Nephron progenitor cell (in vitro differentiated cells): ENCODE measurements at regions not wholly inside any gene's neighbourhood (a gene's known extent, or its start where the extent isn't known, plus 50 kb on each side); places are given as distances from the start of the nearest gene placed in this dataset.

Experiments
- DNase-seq: peaks from one replicate; pipeline ENCODE4 v3.0.0; 2021
- H3K27ac Mint-ChIP-seq: 2 replicates; pipeline ENCODE4 v1.8.0; 2021; ENCODE audit warnings: mild to moderate bottlenecking, moderate library complexity, mixed read lengths
- H3K27me3 Mint-ChIP-seq: 2 replicates; pipeline ENCODE4 v1.8.0; 2021; ENCODE audit warnings: mild to moderate bottlenecking, low read depth, mixed read lengths; ENCODE audit not compliant: poor library complexity
- H3K36me3 Mint-ChIP-seq: 2 replicates; pipeline ENCODE4 v1.8.0; 2021; ENCODE audit warnings: low read depth, mixed read lengths
- H3K4me1 Mint-ChIP-seq: 2 replicates; pipeline ENCODE4 v1.8.0; 2021; ENCODE audit warnings: mixed read lengths
- H3K4me3 Mint-ChIP-seq: 2 replicates; pipeline ENCODE4 v1.8.0; 2021; ENCODE audit warnings: mild to moderate bottlenecking, moderate library complexity, mixed read lengths
- H3K9me3 Mint-ChIP-seq: 2 replicates; pipeline ENCODE4 v1.8.0; 2021; ENCODE audit warnings: mild to moderate bottlenecking, moderate library complexity, mixed read lengths
- TF ChIP-seq, protein P1 (sequence below): fragments of 200-600 bp; sonication (generic); IDR thresholded peaks from 2 replicates; pipeline ENCODE4 v1.5.0; 2021; ENCODE audit warnings: antibody characterized with exemption

DNA sequence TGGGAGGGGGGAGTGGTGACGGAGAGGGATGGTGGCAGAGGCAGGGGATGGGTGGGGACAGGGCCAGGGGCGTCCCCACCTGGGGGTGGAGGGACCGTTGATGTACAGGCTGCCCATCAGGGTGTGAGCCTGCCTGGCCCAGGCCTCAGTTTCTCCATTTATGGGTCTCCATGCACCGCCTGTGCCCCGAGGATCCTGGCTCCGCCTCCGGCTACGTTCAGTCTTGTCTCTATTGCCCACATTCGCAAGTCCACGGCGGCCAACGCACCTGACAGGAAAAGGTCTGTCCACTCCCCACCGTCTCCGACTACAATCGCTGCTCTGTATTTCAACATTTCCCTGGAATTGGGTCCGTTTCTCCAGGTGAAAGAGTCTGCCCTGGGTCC is 96.3 kb upstream of the NKX1-1 start:
- Mint-ChIP-seq H3K4me3 (no peak overlapping the region), H3K9me3 (no peaks in the 10 kb centered on the region), H3K27me3 (peaks cover 25% of the 10 kb centered on the region), H3K36me3 (no peaks in the 10 kb centered on the region), H3K4me1 (peaks cover 10% of the 10 kb centered on the region), H3K27ac (no peak overlapping the region)
- TF ChIP-seq, protein P1, sequence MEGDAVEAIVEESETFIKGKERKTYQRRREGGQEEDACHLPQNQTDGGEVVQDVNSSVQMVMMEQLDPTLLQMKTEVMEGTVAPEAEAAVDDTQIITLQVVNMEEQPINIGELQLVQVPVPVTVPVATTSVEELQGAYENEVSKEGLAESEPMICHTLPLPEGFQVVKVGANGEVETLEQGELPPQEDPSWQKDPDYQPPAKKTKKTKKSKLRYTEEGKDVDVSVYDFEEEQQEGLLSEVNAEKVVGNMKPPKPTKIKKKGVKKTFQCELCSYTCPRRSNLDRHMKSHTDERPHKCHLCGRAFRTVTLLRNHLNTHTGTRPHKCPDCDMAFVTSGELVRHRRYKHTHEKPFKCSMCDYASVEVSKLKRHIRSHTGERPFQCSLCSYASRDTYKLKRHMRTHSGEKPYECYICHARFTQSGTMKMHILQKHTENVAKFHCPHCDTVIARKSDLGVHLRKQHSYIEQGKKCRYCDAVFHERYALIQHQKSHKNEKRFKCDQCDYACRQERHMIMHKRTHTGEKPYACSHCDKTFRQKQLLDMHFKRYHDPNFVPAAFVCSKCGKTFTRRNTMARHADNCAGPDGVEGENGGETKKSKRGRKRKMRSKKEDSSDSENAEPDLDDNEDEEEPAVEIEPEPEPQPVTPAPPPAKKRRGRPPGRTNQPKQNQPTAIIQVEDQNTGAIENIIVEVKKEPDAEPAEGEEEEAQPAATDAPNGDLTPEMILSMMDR = no peak
- DNase-seq = no peak

DNA sequence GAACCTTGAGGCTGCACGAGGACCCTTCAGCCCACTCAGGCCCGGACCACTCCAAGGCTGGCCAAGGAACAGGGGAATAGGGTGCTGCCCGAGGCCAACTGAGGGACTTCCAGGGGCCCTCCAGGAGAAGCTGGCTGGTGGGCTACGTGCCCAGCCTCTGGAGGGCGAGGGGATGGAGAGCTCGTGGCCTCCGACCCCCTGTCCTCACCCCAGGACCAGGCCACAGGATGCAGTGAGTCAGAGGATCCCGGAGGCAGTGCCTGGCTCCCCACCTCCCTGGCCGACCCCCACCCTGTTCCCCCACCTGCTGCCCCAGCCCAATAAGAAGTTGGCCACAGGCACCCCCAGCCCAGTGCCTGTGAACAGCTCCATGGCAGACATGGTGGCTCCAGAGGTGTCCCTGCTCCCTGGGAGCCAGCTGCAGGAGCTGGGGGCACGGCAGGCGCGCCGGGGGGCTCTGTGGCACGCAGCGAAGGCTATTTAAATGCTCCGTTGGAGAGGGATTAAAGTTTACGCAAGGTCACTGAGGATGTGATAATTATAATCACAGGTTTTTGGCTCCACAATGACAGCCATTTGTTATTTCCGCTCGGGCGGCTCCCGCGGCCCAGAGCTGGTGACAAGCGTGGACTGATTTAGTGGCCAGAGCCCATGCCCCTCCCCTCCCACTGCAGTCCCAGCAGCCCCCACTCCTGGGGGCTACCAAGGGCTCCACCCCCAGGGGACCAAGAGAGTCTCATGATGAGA is 95.7 kb upstream of the NKX1-1 start:
- no peak overlapping the region for H3K27ac Mint-ChIP-seq
- H3K36me3 Mint-ChIP-seq = no peaks in the 10 kb centered on the region
- H3K9me3 Mint-ChIP-seq = no peaks in the 10 kb centered on the region
- peaks cover 20% of the 10 kb centered on the region for H3K27me3 Mint-ChIP-seq
- TF ChIP-seq, protein P1 = no peak
- peaks cover 8% of the 10 kb centered on the region for H3K4me1 Mint-ChIP-seq
- no peak overlapping the region for H3K4me3 Mint-ChIP-seq
- DNase-seq = peak; percentile 50

DNA sequence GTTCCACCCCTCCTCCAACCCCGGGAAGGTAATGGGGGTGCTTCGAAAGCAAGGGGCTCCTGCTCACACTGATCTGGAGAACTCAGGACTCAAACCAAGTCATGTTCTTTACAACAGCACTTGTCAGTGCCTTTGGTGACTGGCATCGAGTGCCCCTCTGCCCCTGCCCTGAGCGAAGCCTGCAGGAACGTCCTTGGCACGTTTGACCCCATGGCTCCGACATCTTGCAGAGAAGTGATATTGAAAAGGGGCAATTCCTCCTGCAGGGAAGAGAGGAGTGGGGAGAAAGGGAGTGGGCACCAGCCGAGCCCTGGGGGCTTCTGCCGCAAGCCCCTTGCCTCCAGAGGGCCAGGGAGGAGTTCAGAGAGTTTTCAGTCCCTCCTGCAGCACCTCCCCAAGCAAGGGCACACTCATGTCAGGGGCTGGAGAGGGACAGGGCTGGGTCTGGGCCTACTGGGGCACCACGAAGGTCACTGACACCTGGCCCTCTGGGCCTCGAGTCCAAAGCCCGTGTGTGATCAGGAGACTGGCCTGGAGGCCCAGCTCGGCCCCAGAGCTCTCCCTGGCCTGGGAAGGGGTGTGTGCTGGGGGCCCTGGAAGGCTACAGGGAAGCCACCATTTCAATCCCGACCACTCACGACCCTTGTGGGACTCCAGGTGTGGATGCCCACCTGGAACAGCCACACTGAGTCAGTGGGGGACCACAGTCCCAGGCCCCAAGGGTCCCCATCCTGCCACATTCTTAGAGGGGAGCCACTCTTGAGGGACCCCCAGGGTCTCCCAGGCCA is 94.9 kb upstream of the NKX1-1 start:
- H3K9me3 Mint-ChIP-seq = no peaks in the 10 kb centered on the region
- no peaks in the 10 kb centered on the region for H3K36me3 Mint-ChIP-seq
- H3K27me3 Mint-ChIP-seq = peaks cover 12% of the 10 kb centered on the region
- peaks cover 6% of the 10 kb centered on the region for H3K4me1 Mint-ChIP-seq
- H3K27ac Mint-ChIP-seq = no peak overlapping the region
- TF ChIP-seq, protein P1 = no peak
- H3K4me3 Mint-ChIP-seq = no peak overlapping the region
- no peak for DNase-seq

DNA sequence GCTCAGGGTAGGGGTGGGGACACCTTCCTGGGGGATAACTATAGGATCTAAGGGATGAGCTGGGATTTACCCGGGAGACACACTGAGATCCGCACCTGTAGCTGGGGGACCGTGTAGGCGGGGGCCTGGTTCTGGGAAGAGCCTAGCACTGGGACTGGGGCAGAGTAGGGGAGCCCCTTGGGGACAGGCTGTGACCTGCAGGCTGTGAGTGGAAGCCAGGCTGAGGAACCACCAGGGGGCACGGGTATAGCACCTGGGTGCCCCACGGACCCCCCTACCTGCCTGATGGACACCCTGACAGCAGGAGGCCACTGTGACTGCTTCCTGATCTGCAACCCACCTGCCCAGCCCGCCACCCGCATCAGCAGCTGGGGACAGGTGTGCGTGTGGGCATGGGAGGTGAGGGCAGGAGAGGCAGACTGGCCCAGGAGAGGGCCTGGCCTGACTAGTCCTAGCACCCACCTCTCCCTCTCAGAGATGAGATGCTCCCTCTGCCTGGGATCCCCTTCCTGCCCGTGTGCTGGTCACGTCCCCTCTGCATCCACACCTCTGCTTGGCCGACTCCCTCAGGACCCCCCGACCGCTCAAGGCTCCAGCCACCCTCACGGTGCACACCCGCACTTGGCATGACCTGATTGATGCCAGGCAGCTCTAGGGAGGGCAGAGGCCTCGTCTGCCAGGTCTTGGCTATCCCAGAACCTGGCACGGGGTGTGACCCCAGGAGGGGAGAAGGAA is 94.2 kb upstream of the NKX1-1 start:
- Mint-ChIP-seq H3K36me3 (no peaks in the 10 kb centered on the region), H3K27me3 (peaks cover 6% of the 10 kb centered on the region), H3K27ac (no peak overlapping the region), H3K4me3 (no peak overlapping the region), H3K9me3 (no peaks in the 10 kb centered on the region), H3K4me1 (peaks cover 7% of the 10 kb centered on the region)
- no peak for DNase-seq
- TF ChIP-seq, protein P1 = no peak

DNA sequence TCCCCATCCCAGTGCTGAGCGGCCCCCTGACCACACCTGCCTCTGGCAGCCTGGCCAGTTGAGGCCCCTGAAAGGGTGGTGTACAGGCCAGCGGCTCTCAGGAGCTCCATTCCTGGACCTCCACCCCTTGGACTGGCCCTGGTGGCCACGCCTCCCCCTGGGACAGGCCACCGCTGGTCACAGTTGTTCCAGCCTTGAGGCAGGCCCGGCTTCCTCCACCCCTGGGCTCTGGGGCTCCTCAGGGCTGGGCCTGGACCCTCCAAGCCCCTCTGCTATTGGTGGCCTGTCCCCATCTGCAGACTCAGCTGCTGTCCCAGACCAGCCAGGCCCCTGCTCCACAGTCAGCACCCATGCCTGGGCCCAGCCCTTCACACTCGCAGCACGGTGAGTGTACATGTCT is 93.2 kb upstream of the NKX1-1 start:
- no peaks in the 10 kb centered on the region for H3K9me3 Mint-ChIP-seq
- no peak for DNase-seq
- no peak overlapping the region for H3K27ac Mint-ChIP-seq

More for the DNA sequence above, 93.2 kb upstream of the NKX1-1 start:
- TF ChIP-seq, protein P1 = no peak
- H3K36me3 Mint-ChIP-seq = no peaks in the 10 kb centered on the region
- H3K4me3 Mint-ChIP-seq = no peak overlapping the region
- peaks cover 10% of the 10 kb centered on the region for H3K27me3 Mint-ChIP-seq
- peaks cover 13% of the 10 kb centered on the region for H3K4me1 Mint-ChIP-seq
